ENCODE measurements at regions not wholly inside any gene's neighbourhood (a gene's known extent, or its start where the extent isn't known, plus 50 kb on each side); places are given as distances from the start of the nearest gene placed in this dataset.
A peak's percentile ranks its signal among the peaks of the same experiment; 100 is the strongest.

- TF ChIP-seq KDM2B (CRISPR knock-in tag; IDR thresholded peaks at IDR 0.05) (no peak), KLF10 (CRISPR knock-in tag; IDR thresholded peaks at IDR 0.05) (no peak), ZC3H4 (CRISPR knock-in tag; IDR thresholded peaks at IDR 0.05; ENCODE audit: borderline replicate concordance) (no peak), POLR2H (tag; IDR thresholded peaks at IDR 0.05; ENCODE audit: low read depth) (no peak), ZNF699 (CRISPR knock-in tag; IDR thresholded peaks at IDR 0.05; ENCODE audit: insufficient replicate concordance) (no peak), SMARCA4 (IDR thresholded peaks at IDR 0.05) (no peak), ZFPM2 (CRISPR knock-in tag; IDR thresholded peaks at IDR 0.05) (no peak), MAX (CRISPR knock-in tag; IDR thresholded peaks at IDR 0.05) (0 out of 2 replicates have a peak, but pooled peaks have one; percentile 22), SRF (CRISPR knock-in tag; IDR thresholded peaks at IDR 0.05) (no peak), KLF1 (tag; IDR thresholded peaks at IDR 0.05) (no peak), ZNF398 (CRISPR knock-in tag; IDR thresholded peaks at IDR 0.05) (no peak), CTBP1 (IDR thresholded peaks at IDR 0.05; ENCODE audit: borderline replicate concordance) (no peak), BCOR (IDR thresholded peaks at IDR 0.05) (peak; percentile 92), PBX2 (CRISPR knock-in tag; IDR thresholded peaks at IDR 0.05; ENCODE audit: low read depth) (no peak), PBX2 (tag; conservative IDR thresholded peaks at IDR 0.05; ENCODE audit: low read depth) (no peak), ADNP (tag; IDR thresholded peaks at IDR 0.05) (peak; percentile 71), SIN3B (IDR thresholded peaks at IDR 0.05; ENCODE audit: low read depth) (no peak)
Measured at GRCh38 chr17:77862890-77863813, 95.4 kb upstream of the TNRC6C start (continued).
